NCI-H1436 (cell line): ENCODE measurements at regions not wholly inside any gene's neighbourhood (a gene's known extent, or its start where the extent isn't known, plus 50 kb on each side); places are given as distances from the start of the nearest gene placed in this dataset.

Experiments
- DNase-seq: peaks from one replicate; lab custom pipeline; 2025; lab: John Stamatoyannopoulos, UW

GRCh38 chr2:235303499-235304291 is 190.1 kb upstream of the AGAP1 start:
- DNase-seq, result no peak

DNA sequence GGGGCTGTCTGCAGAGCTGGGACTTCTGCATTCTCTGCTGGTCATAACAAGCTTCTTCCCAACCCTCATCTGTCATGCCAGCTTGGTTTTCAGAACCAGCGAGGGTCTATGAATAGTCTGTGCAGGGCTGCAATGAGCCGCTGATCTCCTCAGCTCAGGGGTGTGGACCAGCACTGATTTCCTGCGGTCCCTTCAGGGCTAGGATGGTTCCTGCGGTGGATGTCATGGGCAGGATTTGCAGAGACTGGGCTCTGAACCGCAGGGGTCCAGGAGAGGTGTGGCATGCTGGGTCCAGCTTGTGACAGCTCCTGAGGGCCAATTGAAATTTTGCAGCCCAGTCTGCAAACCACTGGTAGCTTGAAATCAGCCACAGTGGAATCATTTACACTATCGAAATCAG is 188.2 kb upstream of the AGAP1 start:
- no peak for DNase-seq

- DNase-seq, result no peak
Observed at GRCh38 chr2:235311044-235311443, 182.8 kb upstream of the AGAP1 start.

GRCh38 chr2:235312571-235312970 is 181.3 kb upstream of the AGAP1 start:
- no peak for DNase-seq

GRCh38 chr2:235314371-235314930 is 179.4 kb upstream of the AGAP1 start:
- no peak for DNase-seq

DNA sequence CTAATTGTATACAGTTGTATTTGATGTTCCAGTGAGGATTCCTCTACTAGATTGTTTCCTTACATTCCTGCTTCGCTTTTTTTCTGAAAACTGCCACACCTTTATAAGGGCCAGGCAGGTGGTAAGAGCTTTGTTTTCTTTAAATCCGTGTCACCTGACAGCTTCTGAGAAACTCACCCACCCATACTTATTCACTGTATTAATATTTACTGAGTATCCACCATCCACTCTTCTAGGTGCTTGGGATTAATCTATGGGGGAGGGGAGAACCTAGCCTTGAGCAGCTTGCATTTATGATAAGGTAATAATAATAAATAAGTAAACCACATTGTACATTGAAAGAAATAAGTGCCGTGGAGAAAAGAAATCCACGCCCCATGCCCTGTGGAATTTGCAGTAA is 174.7 kb upstream of the AGAP1 start:
- no peak for DNase-seq

DNA sequence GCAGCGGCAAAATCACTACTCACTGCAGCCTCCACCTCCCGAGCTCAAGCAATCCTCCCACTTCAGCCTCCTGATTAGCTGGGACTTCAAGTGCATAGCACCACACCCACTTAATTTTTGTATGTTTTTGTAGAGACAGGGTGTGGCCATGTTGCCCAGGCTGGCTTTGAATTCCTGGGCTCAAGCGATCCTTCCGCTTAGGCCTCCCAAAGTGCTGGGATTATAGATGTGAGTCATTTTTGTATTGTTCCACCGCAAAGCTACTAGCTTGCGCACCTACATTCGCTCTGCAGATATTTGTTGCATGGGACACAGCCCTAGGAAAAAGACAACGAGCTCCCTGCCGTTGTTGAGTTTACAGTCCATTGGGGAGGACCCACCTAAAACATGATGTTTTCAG is 173.5 kb upstream of the AGAP1 start:
- no peak for DNase-seq

DNA sequence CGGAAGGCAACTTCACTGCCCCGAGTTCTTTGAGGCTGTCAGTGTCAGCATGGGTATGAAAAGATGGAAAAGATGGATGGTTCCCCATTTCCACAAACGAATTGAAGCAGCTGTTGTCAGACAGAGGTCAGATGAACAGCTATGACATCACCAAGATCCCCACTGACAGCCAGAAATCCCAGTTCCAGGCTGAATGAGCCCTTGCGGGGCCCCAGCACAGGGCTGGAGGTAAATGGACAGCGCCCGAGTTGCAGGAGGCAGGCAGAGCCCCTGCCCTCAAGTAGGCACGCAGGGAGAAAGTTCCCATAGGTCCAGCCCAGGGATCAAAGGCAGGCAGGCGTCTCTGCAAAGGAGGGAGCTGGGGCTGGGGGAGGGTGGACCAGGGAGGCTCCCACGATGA is 169.5 kb upstream of the AGAP1 start:
- DNase-seq, result no peak

DNA sequence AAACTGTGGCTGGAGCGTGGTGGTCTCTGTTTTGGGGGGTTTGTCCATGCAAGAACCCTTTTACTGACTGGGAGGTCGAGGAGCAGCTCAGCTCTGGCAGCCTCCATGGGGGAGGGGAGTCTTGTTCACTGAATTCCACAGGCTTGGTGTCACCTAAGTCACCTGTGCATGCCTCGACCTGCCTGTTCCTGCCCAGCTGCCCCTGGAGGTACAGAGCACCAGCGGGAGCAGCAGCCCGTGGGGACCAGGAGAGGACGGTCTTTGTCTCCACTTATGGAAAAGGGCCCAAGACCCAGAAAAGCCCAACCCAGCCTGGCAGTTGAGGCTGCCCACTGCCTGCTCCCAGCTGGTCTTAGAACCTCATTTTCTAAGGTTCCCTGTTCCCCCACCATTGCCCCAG is 168.7 kb upstream of the AGAP1 start:
- DNase-seq, result no peak

- no peak for DNase-seq
Observed at GRCh38 chr2:235328991-235329390, 164.9 kb upstream of the AGAP1 start.

- no peak for DNase-seq
Observed at GRCh38 chr2:235330775-235331451, 162.9 kb upstream of the AGAP1 start.

GRCh38 chr2:235332240-235332890 is 161.5 kb upstream of the AGAP1 start:
- no peak for DNase-seq

GRCh38 chr2:235333076-235333475 is 160.8 kb upstream of the AGAP1 start:
- no peak for DNase-seq

DNA sequence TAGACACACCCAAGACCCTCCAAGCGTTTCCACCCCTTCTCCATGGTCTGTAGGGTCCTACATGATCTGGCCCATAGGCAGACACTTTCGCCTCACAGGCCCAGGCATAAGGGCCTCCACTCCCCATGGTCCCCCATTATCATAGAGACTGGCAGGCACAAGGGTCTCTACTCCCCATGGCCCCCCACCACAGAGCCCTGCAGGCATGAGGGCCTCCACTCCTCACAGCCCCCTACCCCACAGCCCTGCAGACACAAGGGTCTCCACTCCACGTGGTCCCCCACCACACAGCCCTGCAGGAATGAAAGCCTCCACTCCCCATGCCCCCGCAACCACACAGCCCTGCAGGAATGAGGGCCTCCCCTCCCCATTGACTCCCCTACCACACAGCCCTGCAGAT is 159.7 kb upstream of the AGAP1 start:
- DNase-seq, result no peak

- no peak for DNase-seq
Observed at GRCh38 chr2:235343156-235343774, 150.6 kb upstream of the AGAP1 start.

DNA sequence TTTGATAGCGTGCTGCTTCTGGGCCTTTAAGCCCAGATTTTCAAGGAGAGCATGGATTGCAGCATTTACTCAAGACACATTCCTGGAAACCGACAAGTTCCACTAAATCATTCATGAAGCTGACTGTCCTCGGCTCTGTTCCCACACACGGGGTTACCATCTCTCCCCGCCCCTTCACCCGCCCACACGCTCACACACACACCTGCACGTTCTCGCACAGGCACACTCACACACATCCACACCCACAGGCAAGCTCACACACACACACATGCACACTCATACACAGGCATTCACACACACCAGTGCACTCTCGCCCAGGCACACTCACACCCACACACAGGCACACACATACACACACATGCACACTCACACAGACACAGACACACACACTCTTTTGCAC is 150.0 kb upstream of the AGAP1 start:
- no peak for DNase-seq

DNA sequence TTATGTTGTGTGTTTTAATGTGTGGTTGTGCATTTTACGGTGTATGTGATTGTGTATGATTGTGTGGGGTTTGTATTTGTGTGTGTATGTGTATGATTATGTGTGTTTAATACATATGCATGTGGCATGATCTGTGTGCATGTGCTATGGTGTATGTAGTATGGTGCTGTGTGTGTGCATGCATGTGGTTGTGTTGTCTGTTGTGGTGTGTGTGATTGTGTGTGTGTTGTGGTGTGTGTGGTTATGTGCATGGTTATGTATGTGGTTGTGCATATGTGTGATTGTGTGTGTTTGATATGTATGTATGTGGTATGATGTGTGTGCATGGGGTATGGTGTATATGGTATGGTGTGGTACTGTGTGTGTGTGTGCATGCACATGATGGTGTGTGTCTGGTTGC is 148.1 kb upstream of the AGAP1 start:
- DNase-seq, result no peak

- no peak for DNase-seq
Observed at GRCh38 chr2:235347691-235348090, 146.2 kb upstream of the AGAP1 start.

GRCh38 chr2:235348329-235348728 is 145.5 kb upstream of the AGAP1 start:
- no peak for DNase-seq

DNA sequence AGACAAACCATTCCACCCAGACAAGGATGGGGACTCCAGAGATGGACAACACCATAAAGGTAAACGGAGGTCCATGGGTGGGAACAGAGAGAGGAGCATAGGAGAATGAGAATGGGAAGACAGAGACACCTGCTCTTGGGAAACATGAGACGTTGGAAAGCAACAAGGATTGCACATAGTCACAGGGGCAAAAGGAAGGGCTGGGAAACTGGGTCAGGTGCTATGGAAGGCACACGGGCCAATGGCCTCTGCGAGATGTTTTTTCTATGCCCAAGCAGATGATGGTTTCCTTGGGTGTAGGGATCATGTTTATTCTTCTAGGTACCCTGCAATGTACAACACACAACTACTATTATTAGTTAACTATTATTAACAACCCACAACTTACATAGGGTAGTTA is 143.6 kb upstream of the AGAP1 start:
- DNase-seq, result no peak

GRCh38 chr2:235352541-235352940 is 141.3 kb upstream of the AGAP1 start:
- DNase-seq, result no peak

DNA sequence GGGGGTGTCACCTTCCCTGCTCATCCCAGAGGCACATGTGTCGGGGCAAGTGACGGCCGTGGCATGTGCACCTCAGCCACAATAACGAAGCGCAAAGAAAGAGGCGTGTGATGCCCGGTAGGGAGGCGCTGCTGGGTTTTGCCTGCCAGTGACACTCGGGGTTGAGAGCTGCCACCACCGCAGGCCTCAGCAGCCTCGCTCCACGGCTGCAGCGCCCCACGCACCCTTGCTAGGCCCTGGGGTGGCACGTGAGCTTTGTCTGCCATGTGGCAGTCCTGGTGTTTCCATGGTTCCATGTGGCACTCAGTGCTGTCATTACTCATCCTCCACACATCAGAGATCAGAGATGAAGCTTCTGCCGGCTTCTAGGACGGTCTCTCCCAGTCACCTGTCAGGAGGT is 136.0 kb upstream of the AGAP1 start:
- no peak for DNase-seq
